Astrocyte (in vitro differentiated cells and primary cell): ENCODE measurements at regions not wholly inside any gene's neighbourhood (a gene's known extent, or its start where the extent isn't known, plus 50 kb on each side); places are given as distances from the start of the nearest gene placed in this dataset.

Experiments used
- EZH2 ChIP-seq: IDR thresholded peaks from 2 replicates; pipeline ENCODE4 v1.6.1; 2012; ENCODE audit warnings: mild to moderate bottlenecking, low read length, inconsistent platforms; ENCODE audit not compliant: insufficient read depth
- TF ChIP-seq, protein P1 (sequence below): IDR thresholded peaks from 2 replicates; pipeline ENCODE4 v1.5.1; 2011; ENCODE audit warnings: low read depth, mild to moderate bottlenecking, inconsistent platforms, low read length, moderate library complexity; ENCODE audit not compliant: insufficient read depth

DNA sequence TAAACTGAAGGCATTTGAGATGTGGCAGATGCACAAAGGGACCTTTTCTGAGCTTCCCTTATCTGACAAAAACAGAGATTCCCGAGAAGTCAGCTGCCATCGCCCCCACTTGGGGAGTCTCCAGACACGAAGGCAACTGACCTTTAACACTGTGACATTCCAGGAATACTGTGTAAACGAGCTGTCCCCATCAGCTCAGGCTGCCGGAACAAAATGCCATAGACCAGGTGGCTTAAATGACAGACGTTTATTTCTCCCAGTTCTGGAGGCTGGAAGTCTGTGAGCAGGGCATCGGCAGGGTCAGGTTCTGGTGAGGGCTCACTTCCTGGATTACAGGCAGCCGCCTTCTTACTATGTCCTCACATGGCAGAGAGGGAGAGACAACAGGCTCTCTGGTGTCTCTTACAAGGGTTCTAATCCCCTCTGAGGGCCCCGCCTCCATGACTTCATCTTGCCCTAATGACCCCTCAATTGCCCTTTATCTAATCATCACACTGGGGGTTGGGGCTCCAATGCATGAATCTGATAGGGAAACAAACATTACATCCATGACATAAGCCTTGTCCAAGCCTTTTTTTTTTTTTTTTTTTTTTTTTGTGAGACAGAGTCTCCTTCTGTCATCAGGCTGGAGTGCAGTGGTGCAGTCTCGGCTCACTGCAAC, 178.5 kb upstream of the RPL38 start:
- TF ChIP-seq, protein P1, sequence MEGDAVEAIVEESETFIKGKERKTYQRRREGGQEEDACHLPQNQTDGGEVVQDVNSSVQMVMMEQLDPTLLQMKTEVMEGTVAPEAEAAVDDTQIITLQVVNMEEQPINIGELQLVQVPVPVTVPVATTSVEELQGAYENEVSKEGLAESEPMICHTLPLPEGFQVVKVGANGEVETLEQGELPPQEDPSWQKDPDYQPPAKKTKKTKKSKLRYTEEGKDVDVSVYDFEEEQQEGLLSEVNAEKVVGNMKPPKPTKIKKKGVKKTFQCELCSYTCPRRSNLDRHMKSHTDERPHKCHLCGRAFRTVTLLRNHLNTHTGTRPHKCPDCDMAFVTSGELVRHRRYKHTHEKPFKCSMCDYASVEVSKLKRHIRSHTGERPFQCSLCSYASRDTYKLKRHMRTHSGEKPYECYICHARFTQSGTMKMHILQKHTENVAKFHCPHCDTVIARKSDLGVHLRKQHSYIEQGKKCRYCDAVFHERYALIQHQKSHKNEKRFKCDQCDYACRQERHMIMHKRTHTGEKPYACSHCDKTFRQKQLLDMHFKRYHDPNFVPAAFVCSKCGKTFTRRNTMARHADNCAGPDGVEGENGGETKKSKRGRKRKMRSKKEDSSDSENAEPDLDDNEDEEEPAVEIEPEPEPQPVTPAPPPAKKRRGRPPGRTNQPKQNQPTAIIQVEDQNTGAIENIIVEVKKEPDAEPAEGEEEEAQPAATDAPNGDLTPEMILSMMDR = no peak
- no peak for TF ChIP-seq EZH2
